NCI-H82 treated with DMSO at 0.1 percent for 48 hours (cell line): ENCODE measurements at regions not wholly inside any gene's neighbourhood (a gene's known extent, or its start where the extent isn't known, plus 50 kb on each side); places are given as distances from the start of the nearest gene placed in this dataset.

Experiments
- DNase-seq: peaks from one replicate; lab custom pipeline; 2025; ENCODE audit not compliant: unreplicated experiment; lab: John Stamatoyannopoulos, UW

DNA sequence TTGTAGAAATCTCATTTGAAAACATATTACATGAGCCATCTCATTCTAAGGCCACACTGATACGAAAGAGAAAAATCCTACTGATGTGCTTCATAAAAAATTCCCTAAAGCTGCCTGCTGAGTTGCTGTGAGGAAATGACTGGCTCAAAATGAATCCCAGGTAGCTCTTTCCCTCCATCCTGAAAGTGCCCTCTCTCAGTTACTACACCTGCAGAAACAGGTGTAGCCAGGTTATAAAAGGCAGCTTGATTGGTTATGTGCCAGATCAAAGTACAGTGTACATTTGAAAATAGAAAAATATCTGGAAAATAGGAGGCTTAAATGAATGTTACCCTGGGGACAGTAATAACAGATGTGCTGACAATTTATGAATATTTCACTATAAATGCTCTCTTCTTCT is 833.4 kb upstream of the ADGRL4 start:
- DNase-seq: no peak

DNA sequence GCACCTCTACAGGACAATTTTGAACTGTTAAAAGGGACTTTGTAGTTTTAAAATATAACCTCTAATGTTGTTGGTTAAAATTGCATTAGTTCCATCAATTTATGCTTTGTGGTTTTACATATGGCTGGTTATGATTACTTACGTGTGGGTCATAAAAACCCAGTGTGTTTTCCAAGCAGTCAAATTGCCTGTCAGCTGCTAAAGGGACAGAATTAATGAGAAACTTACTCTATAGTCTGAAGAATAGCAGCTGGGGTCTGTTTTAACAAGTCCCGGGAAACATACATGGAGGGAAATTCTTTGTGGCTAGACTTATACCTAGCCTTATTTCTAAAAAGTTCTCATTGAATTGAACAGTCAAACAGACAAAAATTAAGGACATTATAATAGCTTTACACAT is 820.9 kb upstream of the ADGRL4 start:
- DNase-seq: no peak

DNA sequence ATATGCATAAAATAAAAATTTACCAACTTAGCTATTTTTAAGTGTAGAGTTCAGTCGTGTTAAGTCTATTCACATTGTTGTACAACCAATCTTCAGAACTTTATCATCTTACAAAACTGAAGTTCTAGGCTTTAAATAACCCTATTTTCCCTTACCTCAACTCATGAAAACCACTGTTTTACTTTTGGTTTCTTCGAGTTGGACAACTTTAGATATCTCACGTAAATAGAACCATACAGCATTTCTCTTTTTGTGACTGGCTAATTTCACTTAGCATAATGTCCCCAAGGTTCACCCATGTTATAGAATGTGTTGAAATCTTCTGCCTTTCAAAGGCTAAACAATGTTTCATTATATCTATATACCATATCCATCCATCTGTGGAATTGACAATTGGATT is 819.0 kb upstream of the ADGRL4 start:
- no peak for DNase-seq

DNA sequence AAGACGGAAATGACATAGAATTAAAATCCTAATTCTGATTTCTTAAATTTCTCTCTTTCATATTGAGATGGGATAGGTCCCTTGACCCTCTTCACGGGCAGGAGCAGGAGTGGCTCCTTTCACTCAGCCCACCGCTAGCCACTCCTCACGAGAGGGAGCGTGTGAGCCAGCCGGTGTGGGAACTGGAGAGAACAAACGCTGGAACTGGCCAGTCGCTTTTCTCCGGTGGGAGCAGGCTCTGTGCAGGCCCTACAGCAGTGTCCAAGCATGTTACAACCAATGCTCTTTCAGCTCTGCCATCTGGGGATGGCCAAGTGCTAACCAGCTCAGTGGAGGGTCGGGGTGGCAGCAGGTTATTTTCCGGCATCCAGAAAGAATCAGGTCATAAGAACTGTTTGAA is 815.5 kb upstream of the ADGRL4 start:
- DNase-seq: no peak

DNA sequence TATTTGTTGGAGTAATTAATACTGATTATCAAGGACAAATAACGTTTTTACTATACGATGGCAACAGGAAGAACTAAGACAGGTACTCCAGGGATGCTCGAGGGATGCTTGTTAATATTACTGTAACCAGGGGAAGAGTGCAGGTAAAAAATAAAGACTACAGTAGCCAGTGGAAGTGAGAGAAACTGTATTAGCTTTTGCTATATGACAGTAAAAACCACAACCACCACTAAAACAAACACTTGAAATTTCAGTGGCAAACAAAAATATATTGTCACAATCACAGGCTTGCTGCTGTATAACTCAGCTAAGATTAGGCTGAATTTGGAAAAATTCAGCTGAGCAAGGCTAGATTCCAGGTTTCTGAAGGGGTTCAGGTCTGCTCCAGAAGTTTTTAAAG is 812.6 kb upstream of the ADGRL4 start:
- DNase-seq: no peak

DNA sequence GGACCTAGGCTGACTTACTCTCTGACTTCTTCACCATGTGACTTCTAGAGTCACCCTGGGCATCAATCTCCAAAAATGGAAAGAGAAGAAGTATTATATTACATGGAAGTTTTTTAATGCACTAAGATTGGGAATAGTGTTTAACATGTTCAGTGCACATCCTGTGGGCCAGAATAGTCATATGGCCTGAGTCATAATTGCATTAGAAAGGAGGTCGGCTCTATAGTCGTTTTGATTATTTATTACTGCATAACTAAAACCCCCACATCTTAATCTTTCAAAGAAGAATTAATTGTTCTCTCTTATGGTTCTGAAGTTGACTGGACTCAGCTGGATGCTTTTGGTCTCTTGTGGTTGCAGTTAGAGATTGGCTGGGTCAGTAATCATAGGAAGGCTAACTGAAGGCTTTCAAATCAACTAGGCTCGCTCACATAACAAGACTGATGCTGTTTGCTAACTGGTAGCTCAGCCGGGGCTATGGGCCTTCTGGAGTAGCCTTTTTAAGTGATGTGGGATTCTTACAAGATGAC is 810.6 kb upstream of the ADGRL4 start:
- DNase-seq: no peak

DNA sequence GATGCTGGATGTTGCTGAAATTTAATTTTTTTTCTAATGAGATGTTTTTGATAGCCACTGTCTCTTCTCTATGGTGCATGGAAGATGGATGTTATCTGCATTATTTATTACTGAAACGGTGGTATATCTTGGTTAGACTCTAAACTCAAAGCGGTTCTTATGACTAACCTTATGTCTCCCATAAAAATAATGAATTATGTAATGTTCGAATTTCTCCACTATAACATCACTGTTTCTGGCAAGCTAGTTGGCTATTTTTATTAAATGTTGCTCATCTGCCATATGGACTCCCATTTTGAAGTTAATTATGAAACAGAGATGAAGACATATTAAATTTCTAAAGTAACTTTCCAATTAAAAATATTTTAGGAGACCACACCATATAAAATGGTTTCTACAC is 808.6 kb upstream of the ADGRL4 start:
- DNase-seq: no peak

DNA sequence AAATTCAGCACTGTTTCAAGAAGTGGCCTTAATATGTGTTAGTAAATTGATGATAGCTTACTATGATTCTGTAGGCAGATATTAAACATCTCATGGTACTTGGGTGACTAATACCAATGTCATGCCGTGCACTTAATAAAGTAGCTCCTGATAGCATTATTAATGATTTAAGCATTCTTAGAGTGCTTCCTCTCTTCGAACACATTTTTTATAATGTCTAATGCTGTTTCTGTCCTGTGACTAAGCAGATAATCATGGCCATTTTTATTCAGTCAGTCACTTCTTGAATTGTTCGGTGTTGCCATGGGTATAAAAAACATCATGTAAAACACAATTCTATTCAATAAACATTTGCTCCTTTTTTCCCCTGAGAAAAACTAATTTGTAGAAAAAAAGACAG is 804.6 kb upstream of the ADGRL4 start:
- no peak for DNase-seq

DNA sequence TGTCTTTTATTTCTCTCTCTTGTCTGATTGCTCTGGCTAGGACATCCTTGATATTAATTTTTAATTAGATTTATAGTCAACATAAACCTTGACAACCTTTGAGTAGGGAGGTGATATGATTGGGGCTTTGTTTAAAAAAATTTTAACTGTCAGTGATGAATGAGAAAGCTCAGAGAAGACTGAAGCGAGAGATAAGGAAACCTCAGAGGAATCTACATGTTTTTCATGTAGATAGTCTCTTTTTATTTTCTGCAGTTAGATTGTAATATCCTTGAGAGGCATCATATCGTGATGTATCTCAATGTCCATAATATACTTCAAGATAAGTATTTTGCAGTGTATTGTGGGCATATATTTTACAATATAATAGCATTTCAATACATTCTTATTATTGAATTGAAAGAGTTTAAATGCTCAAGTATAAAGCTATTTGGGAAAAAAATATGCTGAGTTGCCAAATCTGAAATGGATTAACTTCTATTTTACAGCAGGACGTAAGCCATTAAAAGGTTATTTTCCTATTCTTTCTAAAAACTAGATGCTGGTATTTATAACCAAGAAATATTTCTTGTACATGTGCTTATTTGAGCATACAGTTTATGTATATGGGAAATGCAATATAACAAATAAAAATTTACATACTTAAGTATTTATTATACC is 802.4 kb upstream of the ADGRL4 start:
- DNase-seq: no peak

DNA sequence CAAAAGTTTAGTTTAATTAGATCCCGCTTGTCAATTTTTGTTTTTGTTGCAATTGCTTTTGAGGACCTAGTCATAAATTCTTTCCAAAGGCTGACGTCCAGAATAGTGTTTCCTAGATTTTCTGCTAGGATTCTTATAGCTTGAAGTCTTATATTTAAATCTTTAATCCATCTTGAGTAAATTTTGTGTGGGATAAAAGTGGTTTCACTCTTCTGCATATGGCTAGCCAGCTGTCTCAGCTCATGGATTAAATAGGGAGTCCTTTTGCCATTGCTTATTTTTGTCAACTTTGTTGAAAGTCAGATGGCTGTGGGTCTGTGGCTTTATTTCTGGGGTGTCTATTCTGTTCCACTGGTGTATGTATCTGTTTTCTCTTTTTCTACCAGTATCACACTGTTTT is 801.3 kb upstream of the ADGRL4 start:
- DNase-seq: no peak

DNA sequence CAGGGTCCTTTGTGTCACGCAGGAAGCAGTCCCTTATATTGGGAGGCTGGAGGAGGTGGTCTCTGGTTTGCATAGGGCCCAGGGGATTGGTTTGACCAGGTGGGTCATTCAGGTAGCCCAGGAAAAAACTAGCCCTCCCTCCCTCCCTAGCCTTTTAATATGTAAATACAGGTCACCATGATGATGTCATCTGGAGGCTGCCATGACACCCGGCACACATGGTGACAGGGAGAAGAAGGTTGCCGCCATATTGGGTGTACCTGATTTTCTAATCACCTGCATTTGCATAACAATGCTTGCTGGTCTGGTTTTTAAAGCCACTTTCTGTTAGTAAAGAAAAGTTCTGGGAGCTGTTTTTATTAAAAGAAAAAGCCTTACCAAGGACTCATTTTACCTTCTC is 791.0 kb upstream of the ADGRL4 start:
- DNase-seq: no peak

DNA sequence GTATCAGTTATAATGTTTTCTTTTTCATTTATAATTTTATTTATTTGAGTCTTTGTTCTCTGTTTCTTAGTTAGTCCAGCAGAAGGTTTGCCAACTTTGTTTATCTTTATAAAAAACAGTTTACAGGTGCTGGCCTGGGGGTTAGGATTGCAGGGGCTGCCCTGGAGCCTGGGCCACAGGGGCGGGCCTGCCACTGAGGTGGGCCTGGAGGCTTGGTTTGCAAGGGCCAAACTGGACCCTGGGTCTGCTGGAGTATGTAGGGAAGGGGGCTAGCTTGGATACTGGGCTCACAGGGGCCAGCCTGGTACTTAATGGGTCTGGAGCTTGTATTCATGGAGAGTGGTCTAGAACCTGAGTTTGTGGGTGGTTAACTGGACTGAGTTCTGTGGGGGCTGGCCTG is 789.9 kb upstream of the ADGRL4 start:
- DNase-seq: no peak

DNA sequence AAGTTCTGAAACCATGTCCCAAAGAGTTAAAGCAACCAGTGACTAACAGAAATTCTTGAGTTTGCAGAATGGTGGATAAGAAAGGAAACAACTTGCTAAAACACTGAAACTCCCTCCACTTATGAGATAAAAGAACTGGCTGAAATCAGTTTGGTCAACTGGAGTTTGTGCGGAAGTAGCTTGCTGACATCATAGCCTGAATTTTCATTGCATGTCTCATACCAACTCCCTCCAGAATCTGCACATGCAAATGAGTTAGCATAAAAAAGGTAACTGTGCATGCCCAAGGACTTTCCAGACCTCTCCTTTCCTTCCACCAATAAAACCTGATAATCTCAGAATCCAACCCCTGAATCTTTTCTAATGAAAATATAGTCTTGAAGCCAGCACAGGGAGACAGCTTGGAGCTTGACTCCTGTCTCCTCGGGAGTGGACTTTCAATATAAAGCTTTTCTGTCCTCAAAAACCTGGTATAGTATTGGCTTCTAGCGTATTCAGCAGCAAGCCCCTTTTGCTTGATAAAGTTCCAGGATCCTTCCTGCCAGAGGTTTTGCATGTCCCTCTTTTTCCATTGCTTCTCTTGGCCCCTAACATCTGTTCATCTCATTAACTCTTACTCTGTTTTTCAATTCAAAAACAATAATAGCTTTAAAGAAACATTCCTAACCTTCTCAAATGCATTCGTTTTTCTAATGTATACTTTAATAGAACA is 785.8 kb upstream of the ADGRL4 start:
- DNase-seq: no peak

DNA sequence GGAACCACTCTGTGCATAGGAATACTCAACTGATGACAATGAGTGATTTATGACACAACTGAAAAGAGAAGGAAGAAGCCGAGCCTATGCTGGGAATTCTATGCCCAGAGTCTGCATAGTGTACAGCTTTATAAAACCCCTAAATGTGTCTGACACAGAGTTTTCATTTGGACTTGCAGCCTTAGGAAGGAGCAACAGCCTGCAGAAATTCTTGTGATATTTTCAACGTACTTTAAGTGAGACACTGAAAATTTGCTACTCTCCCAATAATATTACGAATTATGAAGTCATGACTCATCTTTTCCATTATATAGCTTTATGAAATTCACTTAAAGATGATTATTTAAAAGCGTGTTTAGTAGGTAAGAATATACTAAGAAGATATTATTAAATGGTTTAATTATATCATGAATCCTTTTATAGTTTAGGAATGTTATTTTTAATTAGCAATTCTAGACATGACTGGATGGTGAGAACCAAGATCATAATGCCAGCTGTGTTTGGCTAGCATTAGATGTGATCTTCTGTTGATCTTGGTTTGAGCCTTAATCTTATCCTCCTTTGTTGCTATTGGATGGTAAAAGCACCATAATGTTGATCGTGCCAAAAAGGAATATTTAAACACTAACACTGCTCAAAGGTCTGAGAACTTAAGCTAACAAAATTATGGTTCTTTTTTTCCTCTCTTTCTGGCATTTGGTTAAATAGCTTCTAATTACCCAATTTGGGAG is 785.1 kb upstream of the ADGRL4 start:
- no peak for DNase-seq

DNA sequence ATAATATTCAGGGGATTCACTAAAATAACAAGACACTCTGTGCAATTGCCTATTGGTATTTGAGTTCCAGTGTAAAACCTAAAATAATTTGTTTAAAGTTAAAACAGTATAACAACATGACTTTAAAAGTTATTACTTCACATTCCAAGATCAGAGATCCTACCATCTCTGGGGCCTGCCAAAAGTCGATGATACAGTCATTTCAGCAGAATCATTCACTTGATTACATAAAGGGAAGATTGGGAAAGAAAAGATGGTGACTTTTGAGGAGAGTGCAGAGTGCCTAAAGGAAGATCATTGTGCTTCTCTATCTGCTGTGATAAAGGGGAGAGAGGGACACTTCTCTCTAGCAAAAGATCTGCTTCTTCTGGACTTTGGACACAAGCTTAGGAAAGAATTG is 784.4 kb upstream of the ADGRL4 start:
- no peak for DNase-seq

DNA sequence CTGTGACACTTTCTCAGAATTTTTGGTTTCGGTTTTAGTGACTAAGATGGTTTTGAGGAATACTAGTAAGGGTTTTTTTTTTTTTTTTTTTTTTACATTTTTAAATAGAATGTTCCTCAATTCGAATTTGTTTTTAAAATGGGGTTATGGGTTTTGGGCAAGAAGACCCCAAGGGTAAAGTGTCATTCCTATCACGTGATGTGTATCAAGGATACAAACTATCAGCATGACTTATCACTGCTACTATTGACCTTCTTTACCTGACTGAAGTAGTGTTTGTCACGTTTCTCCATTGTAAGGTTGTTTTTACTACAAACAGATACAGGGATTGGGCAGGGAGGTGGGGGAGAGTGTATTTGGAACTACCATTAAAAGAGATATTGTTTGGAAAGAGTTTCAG is 781.1 kb upstream of the ADGRL4 start:
- no peak for DNase-seq

DNA sequence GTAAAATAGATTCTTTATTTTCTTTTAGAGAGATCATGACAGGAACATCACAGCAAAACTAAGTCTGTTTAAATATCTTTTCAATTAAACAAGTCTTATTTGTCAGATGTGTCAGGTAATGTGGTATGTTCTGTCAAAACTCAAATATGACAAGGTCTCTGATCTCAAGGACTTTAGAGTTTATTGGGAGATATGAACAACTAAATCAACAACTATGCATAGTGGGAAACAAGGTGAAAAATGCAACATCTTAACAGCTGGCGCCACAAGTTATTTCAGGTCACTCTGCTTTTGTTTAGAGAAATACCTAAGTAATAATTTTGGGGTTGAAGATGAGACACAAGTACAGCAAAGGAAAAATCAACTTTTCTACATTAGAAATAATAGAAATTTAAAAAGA is 779.4 kb upstream of the ADGRL4 start:
- DNase-seq: no peak

DNA sequence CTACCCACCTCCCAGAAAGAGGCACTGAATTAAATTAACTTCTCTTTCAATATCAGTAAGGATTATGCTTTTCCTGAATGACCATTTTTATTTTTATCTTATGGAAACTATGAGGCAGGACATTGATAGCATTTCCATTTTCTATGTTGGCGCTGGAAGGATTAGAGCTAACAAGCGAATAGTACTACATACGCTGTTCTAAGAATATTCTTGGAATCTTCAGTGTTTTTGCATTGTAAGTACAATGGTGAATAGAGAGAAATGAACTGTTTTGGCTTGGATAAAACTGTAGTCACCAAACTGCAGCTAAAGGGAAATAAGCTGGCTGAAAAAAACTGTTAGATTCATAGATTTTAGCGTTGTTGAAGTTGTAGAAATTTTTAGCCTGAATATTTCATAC is 779.0 kb upstream of the ADGRL4 start:
- DNase-seq: no peak

DNA sequence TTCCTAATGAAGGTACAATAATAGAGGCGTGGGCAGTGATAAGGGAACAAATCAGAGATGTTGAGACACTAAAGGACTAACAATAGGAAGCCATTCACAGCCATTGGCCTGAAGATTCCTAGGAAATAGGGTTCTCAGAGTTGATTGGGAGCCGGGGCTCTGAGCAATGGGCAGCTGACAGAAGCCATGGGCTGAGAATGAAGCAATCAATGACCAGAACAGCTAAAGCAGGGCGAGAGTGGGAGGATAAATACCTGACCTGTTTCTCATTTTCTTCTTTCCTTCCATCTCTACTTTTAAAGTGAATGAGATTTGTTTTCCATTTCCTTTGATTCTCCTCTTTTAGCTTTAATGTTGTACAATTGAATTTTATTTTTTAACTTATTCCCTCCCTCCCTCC is 774.7 kb upstream of the ADGRL4 start:
- DNase-seq: no peak

DNA sequence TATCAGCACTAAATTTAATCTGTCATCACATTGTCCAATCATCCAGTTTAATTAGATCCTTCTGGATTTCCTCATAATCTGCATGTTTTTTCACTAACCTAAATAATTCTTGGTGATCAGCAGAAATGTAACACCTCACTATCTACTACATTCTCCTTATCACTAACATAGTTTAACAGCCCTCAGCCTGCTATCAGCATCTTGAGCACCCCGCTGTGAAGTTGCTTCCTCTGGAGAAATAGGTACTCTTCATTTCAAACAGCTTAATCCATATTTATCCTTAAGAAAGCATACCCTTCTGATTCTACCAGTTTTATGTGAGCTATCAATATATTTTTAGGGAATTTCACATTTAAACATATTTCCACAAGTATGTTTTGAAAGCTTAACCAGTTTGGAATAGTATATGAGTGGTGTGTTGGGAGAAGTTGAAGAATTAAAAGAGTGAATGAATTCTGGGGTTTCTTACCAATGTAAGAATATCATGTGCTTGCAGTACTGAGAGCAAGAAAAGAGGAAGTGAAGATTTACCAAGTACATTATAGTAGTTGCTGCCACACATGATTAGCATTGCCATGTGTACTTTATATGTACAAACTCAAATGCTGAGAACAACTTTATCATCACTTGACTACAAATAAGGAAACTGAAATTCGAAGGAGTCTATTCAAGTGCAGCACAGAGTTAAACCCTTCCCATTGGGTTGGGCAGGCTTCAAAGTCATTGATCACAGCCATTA is 771.1 kb upstream of the ADGRL4 start:
- no peak for DNase-seq

DNA sequence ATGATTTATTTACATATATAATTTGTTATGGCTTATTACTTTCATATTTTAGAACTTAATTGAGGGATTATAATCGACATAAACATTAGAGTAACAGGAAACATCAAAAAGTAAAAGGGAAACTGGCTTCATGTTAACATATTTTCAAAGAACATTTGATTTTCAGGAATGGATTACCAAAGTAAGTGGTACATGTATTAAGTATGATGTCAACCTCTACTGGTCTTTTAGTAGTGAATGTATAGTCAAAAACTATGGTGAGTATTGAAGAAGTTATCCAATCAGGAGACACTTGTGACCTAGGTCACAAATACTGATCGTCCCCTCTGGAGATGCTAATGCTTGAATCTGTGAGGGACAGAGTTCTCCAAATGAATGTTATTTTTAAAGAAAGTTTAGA is 768.9 kb upstream of the ADGRL4 start:
- DNase-seq: no peak

DNA sequence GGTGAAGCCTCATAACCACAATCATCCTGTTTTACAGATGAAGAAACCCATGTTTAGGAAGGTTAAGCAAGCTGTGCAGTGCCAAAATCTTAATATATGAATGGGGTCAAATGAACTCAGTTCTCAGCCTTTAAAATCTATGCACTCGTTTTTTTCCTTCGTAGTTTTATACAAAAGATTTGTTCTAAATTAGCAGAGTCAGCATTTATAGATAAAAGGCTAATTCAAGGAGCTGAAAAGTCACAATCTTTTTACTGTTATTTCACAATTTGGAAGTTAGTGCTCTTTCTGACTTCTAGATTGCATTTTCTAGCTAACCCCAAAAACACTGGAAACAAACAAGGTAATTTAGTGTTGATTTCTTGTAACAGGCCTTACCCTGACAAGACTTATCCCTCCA is 766.9 kb upstream of the ADGRL4 start:
- DNase-seq: no peak
